Panc1 (cell line): ENCODE measurements at regions not wholly inside any gene's neighbourhood (a gene's known extent, or its start where the extent isn't known, plus 50 kb on each side); places are given as distances from the start of the nearest gene placed in this dataset.

Experiments
- POLR2AphosphoS5 ChIP-seq: IDR thresholded peaks from 2 replicates; pipeline ENCODE4 v1.6.1; 2012; ENCODE audit warnings: mild to moderate bottlenecking, low read depth, low read length, moderate library complexity
- TCF7L2 ChIP-seq: IDR thresholded peaks from 2 replicates; pipeline ENCODE4 v1.6.1; 2011; ENCODE audit warnings: mild to moderate bottlenecking, low read depth, low read length, inconsistent platforms
- TF ChIP-seq, protein P1 (sequence below): fragments of 450-650 bp; IDR thresholded peaks from 2 replicates; pipeline ENCODE4 v1.5.1; 2017; ENCODE audit warnings: mild to moderate bottlenecking
- TF ChIP-seq, protein P2 (sequence below), 2 experiments: IDR thresholded peaks; 2 replicates each; pipeline ENCODE4 v1.6.1; 2011 to 2012; ENCODE audit warnings: low read depth in 2 of 2, control low read depth in 1 of 2, low read length in 1 of 2, mild to moderate bottlenecking in 1 of 2, moderate library complexity in 1 of 2; ENCODE audit not compliant: insufficient read depth in 1 of 2

DNA sequence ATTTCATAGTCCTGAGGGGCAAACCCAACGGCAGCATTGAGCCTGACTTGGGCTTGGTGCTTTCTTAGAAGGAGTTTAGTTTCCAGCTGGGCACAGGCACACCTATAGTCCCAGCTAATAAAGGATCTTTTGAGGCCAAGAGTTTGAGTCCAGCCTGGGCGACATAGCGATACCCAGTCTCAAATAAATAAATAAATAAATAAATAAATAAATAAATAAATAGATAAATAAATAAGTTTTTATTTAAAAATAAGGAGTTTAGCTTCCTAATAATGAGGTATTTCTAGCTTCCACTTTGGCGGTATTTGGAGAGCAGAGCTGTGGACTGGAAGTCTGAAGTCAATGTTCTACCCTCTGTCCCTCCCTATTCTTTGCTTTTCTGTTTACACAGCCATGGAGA is 186.6 kb downstream of the URB2 start:
- TF ChIP-seq, protein P1, sequence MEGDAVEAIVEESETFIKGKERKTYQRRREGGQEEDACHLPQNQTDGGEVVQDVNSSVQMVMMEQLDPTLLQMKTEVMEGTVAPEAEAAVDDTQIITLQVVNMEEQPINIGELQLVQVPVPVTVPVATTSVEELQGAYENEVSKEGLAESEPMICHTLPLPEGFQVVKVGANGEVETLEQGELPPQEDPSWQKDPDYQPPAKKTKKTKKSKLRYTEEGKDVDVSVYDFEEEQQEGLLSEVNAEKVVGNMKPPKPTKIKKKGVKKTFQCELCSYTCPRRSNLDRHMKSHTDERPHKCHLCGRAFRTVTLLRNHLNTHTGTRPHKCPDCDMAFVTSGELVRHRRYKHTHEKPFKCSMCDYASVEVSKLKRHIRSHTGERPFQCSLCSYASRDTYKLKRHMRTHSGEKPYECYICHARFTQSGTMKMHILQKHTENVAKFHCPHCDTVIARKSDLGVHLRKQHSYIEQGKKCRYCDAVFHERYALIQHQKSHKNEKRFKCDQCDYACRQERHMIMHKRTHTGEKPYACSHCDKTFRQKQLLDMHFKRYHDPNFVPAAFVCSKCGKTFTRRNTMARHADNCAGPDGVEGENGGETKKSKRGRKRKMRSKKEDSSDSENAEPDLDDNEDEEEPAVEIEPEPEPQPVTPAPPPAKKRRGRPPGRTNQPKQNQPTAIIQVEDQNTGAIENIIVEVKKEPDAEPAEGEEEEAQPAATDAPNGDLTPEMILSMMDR = no peak
- TF ChIP-seq POLR2AphosphoS5 (no peak), TCF7L2 (no peak)
- TF ChIP-seq, protein P2, sequence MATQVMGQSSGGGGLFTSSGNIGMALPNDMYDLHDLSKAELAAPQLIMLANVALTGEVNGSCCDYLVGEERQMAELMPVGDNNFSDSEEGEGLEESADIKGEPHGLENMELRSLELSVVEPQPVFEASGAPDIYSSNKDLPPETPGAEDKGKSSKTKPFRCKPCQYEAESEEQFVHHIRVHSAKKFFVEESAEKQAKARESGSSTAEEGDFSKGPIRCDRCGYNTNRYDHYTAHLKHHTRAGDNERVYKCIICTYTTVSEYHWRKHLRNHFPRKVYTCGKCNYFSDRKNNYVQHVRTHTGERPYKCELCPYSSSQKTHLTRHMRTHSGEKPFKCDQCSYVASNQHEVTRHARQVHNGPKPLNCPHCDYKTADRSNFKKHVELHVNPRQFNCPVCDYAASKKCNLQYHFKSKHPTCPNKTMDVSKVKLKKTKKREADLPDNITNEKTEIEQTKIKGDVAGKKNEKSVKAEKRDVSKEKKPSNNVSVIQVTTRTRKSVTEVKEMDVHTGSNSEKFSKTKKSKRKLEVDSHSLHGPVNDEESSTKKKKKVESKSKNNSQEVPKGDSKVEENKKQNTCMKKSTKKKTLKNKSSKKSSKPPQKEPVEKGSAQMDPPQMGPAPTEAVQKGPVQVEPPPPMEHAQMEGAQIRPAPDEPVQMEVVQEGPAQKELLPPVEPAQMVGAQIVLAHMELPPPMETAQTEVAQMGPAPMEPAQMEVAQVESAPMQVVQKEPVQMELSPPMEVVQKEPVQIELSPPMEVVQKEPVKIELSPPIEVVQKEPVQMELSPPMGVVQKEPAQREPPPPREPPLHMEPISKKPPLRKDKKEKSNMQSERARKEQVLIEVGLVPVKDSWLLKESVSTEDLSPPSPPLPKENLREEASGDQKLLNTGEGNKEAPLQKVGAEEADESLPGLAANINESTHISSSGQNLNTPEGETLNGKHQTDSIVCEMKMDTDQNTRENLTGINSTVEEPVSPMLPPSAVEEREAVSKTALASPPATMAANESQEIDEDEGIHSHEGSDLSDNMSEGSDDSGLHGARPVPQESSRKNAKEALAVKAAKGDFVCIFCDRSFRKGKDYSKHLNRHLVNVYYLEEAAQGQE (IDR thresholded peaks at IDR 0.05; ENCODE audit: insufficient read depth in 1 of 2, low read depth in 2 of 2, low read length in 1 of 2) = no peak
